ENCODE measurements at regions not wholly inside any gene's neighbourhood (a gene's known extent, or its start where the extent isn't known, plus 50 kb on each side); places are given as distances from the start of the nearest gene placed in this dataset.

DNA sequence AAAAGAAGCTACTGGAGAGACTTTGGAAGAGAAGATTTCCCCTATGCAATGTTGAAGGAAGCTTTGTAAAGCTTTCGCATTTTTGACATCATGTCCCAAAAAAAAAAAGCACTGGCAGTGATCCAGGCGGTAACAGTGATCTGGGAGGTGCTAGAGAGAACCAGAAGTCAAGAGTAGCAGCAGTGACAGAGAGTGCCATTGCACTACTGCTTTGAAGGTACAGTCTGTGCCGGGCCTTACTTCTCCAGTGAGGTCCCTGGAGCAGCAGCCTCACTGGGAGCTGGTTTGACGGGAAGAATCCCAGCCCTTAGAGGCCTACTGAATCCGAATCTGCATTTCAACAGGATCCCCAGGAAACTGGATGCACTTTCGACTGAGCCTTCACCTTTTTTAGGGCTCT, 50.9 kb upstream of the ATL2 start:
- TF ChIP-seq CTCF (IDR thresholded peaks at IDR 0.05) (no peak), POLR2A (IDR thresholded peaks at IDR 0.05) (peak in 1 of 2 donors; percentile 27)

Data from thyroid gland (tissue), 4 donors.